Endometrium (tissue), 2 donors: ENCODE measurements at regions not wholly inside any gene's neighbourhood (a gene's known extent, or its start where the extent isn't known, plus 50 kb on each side); places are given as distances from the start of the nearest gene placed in this dataset.

Source experiments
- FAIRE-seq: peaks from 2 replicates; lab custom pipeline; 2012; peaks lifted over from hg19 to GRCh38; lab: Jason Lieb, UNC
- donor health status: control.
- donor health status: control.

DNA sequence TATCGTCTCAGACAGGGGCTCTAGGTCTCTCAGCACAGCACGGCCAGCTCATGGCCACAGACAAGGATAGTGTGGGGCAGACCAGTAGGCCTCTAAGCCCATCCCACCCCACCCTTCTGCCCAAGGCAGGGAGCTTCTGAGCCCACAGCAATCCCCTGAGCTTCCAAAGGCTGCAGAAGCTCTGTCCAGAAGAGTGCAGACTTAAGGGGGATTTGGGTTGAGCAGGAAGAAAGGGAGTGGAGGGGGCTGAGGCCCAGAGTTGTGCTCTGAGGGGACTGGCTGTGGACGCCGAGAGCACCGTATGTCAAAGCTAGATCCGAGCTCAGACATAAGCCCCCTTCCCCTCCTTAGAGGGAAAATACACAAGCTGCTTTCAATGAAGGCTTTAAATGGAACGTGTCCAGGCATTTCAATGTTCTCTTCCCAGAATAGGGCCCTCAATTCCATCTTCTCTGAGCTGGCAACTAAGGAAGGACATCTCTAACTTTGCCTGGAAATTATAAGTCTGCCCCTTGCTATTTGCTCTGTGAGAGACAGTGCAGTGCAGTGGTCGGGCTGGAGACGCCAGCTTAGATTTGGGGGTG lies 116.4 kb upstream of the RPL38 start:
- FAIRE-seq: no peak

GRCh38 chr17:74088285-74088933 lies 115.1 kb upstream of the RPL38 start:
- no peak for FAIRE-seq

- FAIRE-seq: no peak
Observed at GRCh38 chr17:74088934-74089329, 114.5 kb upstream of the RPL38 start.

DNA sequence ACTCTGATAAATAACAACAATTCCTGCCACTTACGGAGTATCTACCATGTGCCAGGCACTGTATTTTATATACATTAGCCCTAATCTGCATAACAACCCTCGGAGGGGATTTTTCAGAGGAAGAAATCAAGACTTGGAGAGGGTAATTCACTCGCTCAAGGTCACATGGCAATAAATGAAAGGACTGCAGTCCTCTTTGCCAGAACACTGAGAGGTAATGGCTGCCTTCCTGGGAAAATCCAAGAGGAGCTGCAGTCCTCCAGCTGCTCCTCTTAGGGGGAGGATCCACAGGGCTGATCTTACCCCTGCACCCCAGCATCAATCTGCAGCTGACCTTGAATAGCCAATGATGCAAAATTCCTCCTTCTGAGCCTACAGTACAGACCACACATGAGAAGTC lies 114.1 kb upstream of the RPL38 start:
- no peak for FAIRE-seq

DNA sequence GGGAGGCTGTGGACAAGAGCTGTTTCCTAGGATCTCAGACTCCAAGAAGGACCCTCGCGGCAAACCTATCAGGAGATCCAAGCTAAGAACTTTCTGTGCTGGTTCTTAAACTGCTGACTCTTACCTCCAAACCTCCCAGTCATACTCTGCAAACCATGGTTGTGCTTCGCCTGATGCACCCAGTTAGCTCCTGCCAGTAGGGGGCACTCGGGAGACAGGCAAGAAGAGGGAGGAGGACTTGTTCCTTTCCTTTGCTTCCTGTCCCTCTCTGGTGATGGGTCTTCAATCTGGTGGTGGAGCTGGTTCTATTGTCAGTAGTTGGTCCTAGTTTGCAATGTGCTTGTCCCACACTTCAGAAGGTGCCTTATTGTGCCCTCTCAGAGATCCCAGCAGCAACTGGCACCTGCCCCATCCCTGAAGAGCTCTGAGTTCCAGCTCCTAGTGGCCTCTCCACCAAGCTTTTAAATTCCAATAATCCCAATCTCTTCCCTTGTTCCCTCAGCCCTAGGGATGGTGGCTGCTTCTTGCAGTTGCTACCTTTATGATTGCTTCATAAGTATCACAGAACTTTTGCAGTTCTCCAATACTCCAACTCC lies 113.5 kb upstream of the RPL38 start:
- no peak for FAIRE-seq

DNA sequence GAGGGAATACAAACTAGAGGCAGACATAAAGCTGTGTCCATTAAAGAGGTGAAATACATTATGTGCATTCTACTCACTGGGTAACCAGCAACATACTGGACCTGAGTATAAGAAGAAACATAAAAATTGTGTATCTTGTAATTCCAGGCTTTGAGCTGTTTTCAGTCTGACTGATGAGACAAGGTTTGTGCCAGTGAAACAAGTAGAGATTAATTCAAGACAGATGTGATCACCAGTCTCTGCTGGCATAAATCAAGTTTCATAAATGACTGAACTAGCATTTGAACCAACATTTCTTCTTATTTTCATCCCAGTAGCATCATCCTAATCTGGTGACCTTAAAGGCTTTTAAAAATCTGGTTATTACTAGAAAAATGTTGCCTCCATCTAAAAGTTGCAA lies 108.8 kb upstream of the RPL38 start:
- FAIRE-seq: no peak

DNA sequence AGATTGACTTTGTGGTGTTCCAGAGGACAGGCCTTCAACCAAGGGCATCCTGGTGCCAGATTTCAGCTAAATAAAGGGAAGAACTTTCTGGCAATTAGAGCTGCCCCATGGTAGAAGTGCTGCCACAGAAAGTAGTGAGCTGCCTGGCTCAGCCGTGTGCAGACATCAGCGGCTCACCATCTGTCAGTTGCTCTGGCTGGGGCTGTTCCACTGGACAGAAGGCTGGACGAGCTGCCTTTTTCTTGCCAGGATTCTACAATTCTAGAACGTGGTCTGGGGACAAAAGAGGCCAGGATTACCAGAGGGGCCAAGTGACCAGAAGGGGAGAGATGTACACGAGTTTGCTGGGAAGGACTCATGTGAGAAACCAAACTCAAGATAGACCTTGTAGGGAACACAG lies 107.0 kb upstream of the RPL38 start:
- no peak for FAIRE-seq

- no peak for FAIRE-seq
Observed at GRCh38 chr17:74097450-74098135, 105.9 kb upstream of the RPL38 start.

DNA sequence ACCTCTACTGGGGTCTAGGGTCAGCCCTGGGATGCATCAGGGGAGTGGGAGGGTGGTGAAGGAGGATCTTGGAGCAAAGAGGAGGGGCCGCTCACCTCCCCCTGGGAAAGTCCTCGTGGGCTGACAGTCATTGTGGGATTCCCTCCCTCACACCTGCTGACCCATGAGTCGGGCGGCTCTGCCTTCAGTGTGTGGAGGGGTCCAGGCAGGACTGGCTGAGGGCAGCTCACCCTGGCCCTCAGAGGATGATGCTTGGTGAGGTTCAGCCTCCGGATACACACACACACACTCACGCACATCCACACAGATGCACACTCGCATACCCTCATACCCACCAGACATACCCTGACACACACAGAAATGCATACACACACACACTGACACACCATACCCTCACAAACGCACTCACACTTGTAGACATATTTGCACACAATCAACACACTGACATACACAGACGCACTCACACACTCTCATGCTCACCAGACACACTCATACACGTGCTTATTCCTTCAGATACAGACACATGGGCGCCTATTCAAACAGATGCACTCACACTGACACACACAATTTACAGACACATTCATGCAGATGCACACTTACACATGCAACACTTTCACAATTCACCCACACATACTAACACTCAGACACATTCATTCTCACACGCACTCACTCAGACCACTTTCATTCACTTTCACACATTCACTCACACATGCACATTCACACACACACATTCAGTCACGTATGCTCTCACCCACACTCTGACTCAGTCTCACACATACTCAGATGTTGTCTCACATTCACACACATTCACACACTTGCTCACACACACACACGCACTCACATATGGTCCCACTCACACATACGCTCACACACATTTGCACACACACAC lies 105.1 kb upstream of the RPL38 start:
- FAIRE-seq: no peak

- FAIRE-seq: no peak
Observed at GRCh38 chr17:74099442-74100340, 103.8 kb upstream of the RPL38 start.

DNA sequence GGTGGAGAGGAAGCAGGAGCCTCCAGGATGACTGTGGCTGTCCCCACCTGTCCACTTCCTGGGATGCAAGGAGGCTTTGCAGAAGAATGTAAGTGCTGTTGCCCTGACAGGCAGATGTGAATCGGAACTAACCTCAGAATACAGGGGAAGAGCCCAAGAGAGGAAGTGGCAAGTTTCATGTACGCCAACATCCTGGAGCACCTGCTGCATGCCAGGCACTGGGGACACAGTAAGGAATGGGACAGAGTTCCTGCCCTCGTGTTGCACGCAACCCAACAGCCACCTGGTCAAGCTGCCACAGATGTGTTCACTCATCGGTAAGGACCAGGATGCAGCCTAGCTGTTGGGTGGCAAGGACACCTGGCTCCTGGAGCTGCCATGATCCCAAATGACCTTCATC lies 98.6 kb upstream of the RPL38 start:
- no peak for FAIRE-seq

DNA sequence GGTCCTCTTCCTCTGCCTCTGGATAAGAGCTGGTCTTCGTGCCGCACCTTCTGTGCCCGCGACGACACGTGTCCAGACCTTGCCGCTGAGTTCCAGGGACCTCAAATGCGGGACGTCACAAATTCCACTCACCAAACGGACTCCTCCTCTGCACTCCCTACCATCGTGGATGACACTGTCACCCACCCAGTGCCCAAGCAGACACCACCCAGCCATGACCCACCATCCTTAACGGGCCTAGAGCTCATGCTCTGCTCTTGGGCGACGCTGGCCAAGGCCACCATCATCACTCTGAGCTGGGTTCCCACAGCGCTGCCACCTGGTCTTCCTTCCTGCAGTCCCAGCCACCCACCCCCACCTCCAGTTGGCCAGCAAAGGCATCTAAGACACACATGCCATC lies 96.4 kb upstream of the RPL38 start:
- FAIRE-seq: no peak

- no peak for FAIRE-seq
Observed at GRCh38 chr17:74108126-74108705, 95.3 kb upstream of the RPL38 start.

DNA sequence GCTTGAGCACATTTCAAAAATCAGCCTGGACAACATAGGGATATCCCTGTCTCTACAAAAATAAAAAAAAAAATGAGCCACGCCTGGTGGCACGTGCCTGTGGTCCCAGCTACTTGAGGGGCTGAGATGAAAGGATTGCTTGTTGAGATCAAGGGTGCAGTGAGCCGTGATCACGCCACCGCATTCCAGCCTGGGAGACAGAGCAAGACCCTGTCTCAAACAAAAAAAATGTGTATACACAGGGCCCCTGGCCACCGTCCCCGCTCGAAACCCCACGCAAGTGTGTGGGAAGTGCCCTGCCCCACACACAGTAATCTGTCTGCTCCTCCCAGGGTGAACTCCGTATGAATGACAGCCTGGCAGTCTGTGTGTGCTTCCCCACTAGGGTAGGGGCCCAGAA lies 93.0 kb upstream of the RPL38 start:
- FAIRE-seq: no peak

- no peak for FAIRE-seq
Observed at GRCh38 chr17:74113326-74113725, 90.2 kb upstream of the RPL38 start.

- FAIRE-seq: no peak
Observed at GRCh38 chr17:74113952-74114351, 89.5 kb upstream of the RPL38 start.

DNA sequence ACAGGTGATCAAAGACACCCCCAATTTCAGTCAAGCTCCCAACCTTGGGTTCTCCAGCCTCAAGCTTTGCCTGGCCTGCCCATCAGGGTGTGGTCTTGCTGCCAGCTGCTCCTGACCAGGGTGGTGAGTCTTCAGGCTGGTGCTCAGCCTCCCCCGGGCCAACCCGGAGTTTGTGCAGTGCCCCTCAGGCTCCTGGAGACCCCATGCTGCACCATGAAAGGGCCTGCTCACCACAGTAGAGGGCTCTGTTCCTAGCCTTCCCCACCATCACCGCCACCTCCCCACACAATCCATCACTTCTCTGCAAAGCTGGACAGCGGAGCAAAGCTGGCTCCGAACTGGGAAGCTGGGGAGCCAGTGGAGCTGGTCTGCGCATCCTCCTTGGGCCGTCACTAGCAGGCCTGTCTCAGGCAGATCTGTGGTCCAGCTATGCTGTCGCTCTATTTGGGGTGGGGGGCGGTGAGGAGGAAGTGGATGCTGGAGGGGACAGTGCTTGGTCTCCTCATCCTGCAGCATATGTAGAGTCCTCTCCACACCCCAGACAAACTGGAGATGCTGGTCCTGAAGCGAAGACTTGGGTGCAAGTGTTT lies 88.5 kb upstream of the RPL38 start:
- FAIRE-seq: no peak

GRCh38 chr17:74115586-74115985 lies 87.9 kb upstream of the RPL38 start:
- no peak for FAIRE-seq

DNA sequence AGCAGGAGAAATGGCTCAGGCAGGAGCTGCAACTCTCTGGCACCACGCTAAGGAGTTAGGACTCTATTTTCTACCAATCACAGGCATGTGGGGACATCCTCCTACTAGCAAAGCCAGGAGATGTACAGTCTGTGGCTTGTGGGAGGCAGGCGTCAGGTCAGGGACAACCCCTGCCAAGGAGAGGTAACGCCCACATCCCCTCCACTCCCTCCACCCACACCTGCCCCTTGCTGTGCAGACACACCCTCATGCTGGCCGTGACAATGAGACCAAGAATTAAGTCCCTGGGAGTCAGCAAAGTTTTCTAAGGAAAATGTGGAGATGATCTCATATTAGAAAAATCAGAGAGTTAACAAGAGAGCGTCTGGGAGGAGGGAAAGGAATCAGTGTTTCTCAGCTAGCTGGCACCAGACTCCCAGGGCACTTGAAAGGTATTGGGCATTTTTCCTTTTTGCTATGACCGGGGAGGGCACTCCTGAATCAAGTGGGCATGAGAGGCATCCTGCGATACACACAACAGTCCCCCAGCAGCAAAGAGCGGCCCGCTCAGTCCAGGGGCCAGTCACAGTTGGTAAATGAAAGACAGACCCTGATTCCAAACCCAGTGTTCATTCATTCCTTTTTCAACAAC lies 87.3 kb upstream of the RPL38 start:
- FAIRE-seq: no peak

DNA sequence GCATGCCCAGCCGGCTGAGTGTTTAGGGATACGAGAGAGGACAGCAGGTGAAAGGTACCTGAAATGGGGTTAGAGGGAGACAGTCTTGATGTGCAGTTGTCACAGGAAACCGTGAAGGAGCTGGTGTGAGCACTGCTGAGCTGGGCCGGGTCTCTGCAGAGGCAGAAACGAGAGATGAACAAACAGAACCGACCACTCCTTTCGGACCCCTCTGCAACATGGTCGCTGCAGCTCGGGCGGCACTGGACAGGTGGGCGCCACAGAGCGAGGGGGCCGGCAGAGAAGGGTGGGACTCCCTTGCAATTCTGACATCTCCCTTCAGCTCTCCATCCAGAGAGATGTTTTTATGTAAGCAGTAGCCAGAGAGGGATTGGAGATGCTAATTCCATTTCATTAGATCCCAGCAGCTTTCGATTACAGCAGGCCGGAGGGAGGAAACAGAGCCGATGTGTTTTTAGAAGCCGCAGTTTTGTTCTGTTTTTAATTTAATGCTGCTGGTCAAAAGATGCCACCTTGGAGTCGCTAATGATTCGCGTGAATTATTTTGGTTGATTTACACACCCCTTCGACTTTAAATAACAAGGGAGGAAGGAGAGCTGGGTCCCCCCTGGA lies 86.3 kb upstream of the RPL38 start:
- FAIRE-seq: no peak
